GM23338 (cell line): ENCODE measurements at regions not wholly inside any gene's neighbourhood (a gene's known extent, or its start where the extent isn't known, plus 50 kb on each side); places are given as distances from the start of the nearest gene placed in this dataset.

ENCODE experiments used
- EZH2 ChIP-seq: fragments of 200-600 bp; sonication (generic); IDR thresholded peaks from one replicate; pipeline ENCODE4 v1.8.0; 2017; ENCODE audit warnings: antibody characterized with exemption, mild to moderate bottlenecking, low read depth; ENCODE audit not compliant: unreplicated experiment
- EZH2phosphoT487 ChIP-seq: fragments of 200-600 bp; sonication (generic); IDR thresholded peaks from one replicate; pipeline ENCODE4 v1.8.1; 2018; ENCODE audit warnings: antibody characterized with exemption; ENCODE audit not compliant: unreplicated experiment
- STAT1 ChIP-seq: IDR thresholded peaks from one replicate; pipeline ENCODE4 v1.6.1; 2016; ENCODE audit warnings: antibody characterized with exemption; ENCODE audit not compliant: unreplicated experiment
- TF ChIP-seq, protein P1 (sequence below), 2 experiments: fragments of 200-600 bp in 1 of 2; sonication (generic) in 1 of 2; conservative IDR thresholded peaks; 2 replicates each; pipeline versions ENCODE4 v1.5.1 to v1.6.1; 2016 to 2017; ENCODE audit warnings: antibody characterized with exemption in 2 of 2, low read depth in 2 of 2, mild to moderate bottlenecking in 2 of 2, moderate library complexity in 1 of 2
- TF ChIP-seq, protein P2 (sequence below): IDR thresholded peaks from one replicate; pipeline ENCODE4 v1.6.1; 2018; ENCODE audit warnings: antibody characterized with exemption; ENCODE audit not compliant: unreplicated experiment
- TF ChIP-seq, protein P3 (sequence below): IDR thresholded peaks from 2 replicates; pipeline ENCODE4 v1.6.1; 2016; ENCODE audit warnings: antibody characterized with exemption

DNA sequence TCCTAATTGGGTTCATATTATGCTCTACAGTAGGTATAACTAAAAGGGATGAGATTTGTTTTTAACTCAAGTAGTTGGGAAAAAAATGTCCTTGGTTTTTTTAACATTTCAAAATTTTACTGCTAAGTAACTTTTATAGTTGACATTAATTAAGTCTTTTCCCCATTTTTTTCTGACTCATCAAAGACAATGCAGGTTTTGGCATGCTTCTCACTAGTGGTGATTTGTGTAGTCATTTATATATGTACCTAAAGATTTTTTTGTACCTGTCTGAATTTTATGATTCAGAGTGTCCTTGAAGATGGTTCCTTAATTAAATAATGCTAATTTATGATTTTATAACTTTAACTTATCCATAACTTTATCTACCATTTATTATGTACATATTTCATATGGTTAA, 882.3 kb upstream of the TMEFF2 start:
- TF ChIP-seq, protein P1, sequence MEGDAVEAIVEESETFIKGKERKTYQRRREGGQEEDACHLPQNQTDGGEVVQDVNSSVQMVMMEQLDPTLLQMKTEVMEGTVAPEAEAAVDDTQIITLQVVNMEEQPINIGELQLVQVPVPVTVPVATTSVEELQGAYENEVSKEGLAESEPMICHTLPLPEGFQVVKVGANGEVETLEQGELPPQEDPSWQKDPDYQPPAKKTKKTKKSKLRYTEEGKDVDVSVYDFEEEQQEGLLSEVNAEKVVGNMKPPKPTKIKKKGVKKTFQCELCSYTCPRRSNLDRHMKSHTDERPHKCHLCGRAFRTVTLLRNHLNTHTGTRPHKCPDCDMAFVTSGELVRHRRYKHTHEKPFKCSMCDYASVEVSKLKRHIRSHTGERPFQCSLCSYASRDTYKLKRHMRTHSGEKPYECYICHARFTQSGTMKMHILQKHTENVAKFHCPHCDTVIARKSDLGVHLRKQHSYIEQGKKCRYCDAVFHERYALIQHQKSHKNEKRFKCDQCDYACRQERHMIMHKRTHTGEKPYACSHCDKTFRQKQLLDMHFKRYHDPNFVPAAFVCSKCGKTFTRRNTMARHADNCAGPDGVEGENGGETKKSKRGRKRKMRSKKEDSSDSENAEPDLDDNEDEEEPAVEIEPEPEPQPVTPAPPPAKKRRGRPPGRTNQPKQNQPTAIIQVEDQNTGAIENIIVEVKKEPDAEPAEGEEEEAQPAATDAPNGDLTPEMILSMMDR (conservative IDR thresholded peaks at IDR 0.05; ENCODE audit: low read depth in 2 of 2), result no peak
- TF ChIP-seq, protein P2, sequence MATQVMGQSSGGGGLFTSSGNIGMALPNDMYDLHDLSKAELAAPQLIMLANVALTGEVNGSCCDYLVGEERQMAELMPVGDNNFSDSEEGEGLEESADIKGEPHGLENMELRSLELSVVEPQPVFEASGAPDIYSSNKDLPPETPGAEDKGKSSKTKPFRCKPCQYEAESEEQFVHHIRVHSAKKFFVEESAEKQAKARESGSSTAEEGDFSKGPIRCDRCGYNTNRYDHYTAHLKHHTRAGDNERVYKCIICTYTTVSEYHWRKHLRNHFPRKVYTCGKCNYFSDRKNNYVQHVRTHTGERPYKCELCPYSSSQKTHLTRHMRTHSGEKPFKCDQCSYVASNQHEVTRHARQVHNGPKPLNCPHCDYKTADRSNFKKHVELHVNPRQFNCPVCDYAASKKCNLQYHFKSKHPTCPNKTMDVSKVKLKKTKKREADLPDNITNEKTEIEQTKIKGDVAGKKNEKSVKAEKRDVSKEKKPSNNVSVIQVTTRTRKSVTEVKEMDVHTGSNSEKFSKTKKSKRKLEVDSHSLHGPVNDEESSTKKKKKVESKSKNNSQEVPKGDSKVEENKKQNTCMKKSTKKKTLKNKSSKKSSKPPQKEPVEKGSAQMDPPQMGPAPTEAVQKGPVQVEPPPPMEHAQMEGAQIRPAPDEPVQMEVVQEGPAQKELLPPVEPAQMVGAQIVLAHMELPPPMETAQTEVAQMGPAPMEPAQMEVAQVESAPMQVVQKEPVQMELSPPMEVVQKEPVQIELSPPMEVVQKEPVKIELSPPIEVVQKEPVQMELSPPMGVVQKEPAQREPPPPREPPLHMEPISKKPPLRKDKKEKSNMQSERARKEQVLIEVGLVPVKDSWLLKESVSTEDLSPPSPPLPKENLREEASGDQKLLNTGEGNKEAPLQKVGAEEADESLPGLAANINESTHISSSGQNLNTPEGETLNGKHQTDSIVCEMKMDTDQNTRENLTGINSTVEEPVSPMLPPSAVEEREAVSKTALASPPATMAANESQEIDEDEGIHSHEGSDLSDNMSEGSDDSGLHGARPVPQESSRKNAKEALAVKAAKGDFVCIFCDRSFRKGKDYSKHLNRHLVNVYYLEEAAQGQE, result no peak
- TF ChIP-seq EZH2 (no peak), STAT1 (no peak), EZH2phosphoT487 (no peak)
- TF ChIP-seq, protein P3, sequence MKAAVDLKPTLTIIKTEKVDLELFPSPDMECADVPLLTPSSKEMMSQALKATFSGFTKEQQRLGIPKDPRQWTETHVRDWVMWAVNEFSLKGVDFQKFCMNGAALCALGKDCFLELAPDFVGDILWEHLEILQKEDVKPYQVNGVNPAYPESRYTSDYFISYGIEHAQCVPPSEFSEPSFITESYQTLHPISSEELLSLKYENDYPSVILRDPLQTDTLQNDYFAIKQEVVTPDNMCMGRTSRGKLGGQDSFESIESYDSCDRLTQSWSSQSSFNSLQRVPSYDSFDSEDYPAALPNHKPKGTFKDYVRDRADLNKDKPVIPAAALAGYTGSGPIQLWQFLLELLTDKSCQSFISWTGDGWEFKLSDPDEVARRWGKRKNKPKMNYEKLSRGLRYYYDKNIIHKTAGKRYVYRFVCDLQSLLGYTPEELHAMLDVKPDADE, result no peak
